Left forelimb (tissue), 1 donor: ENCODE measurements at regions not wholly inside any gene's neighbourhood (a gene's known extent, or its start where the extent isn't known, plus 50 kb on each side); places are given as distances from the start of the nearest gene placed in this dataset.

ENCODE experiments used
- DNase-seq: peaks from one replicate; pipeline ENCODE4 v3.0.0-alpha.2; 2018; ENCODE audit warnings: low spot score

GRCh38 chr9:118577121-118577520 is 792.1 kb downstream of the BRINP1 start:
- DNase-seq, result no peak

GRCh38 chr9:118578467-118578866 is 790.8 kb downstream of the BRINP1 start:
- no peak for DNase-seq

GRCh38 chr9:118583414-118583813 is 785.8 kb downstream of the BRINP1 start:
- no peak for DNase-seq

GRCh38 chr9:118586978-118587377 is 782.3 kb downstream of the BRINP1 start:
- no peak for DNase-seq

GRCh38 chr9:118594428-118594827 is 774.8 kb downstream of the BRINP1 start:
- DNase-seq, result no peak

DNA sequence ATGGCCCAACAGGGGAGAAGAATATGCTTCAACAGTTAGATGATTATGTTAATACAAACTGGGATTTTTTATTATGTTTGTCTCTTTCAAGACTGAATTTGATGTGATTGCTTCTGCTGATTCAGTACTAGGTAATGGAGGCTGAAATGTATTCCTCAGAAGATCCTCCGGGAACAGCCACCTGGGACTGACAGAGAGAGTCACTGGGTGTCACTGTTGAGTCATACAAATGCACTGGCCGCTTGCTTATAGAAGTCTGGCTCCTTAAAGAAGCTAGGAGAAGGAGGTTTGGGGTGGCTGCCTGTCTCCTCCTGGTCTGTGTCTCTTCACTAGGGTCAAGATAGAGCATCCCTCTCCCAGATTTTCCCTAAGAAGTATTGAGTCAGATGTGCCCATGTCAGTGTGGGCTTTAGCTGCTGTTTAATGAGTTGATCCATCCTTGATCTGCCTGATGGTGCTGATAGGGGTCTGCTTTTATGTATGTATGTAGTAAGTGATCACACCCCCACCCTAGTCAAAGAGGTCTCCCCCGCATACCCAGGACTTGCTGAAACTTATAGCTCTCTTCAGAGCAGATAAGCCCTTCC is 773.4 kb downstream of the BRINP1 start:
- DNase-seq, result no peak

GRCh38 chr9:118596374-118597015 is 772.7 kb downstream of the BRINP1 start:
- no peak for DNase-seq

GRCh38 chr9:118606668-118607067 is 762.6 kb downstream of the BRINP1 start:
- DNase-seq, result no peak

GRCh38 chr9:118609355-118610044 is 759.7 kb downstream of the BRINP1 start:
- no peak for DNase-seq

GRCh38 chr9:118612201-118612600 is 757.0 kb downstream of the BRINP1 start:
- DNase-seq, result no peak

GRCh38 chr9:118613996-118614395 is 755.2 kb downstream of the BRINP1 start:
- no peak for DNase-seq

DNA sequence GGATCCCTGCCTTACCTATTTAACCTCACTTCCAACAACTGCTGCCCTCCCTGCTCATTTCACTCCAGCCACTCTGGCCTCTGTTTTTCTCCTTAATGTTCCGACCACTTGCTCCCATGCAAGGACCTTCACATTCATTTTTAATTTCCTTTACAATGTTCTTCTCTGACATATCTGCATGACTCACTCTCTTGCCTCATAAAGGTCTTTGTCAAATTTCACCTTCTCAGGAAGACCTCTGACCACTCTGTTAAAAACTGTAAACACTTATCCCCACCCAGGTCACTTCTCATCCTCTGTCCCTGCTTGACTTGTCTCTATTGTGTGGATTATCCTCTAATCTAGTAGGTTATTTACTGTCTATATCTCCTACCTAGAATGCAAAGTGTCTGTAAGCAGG is 751.2 kb downstream of the BRINP1 start:
- DNase-seq, result no peak

DNA sequence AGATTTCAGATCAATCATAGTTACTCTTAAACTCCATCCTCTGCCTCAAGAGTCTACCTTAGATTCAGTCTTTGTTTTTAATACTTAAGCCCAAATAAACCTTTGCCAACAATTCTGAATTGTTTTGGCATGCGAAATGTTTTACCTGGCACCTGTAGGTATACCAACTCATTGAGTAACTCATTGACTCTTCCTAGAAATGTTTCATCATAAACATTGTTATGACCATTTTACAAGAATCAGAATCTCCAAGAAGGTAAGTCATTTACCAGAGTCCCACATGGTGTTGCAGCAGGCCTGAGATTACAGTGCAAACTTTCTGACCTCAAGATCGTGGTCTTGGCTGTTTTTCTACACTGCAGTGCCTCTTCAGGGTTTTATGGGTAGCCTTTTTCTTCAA is 750.4 kb downstream of the BRINP1 start:
- no peak for DNase-seq

DNA sequence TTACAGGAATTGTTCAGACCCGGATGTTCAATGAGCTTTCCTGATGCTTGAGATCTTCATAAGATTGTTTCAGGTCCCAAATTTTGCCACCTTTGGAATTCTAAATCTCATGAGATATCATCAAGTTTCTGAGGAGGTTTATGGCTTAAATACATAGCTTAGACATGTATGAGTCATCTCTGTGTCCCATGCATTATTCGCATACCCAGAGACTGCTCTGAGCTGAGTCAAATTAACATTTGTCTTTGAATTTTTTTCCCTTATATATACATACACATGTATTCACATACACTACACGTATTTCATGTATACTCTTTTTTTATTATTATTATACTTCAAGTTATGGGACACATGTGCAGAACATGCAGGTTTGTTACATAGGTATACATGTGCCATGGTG is 744.6 kb downstream of the BRINP1 start:
- DNase-seq, result no peak

- DNase-seq, result no peak
Observed at GRCh38 chr9:118630079-118630478, 739.2 kb downstream of the BRINP1 start.

GRCh38 chr9:118630931-118631595 is 738.2 kb downstream of the BRINP1 start:
- no peak for DNase-seq

- no peak for DNase-seq
Observed at GRCh38 chr9:118631956-118632355, 737.3 kb downstream of the BRINP1 start.

GRCh38 chr9:118635416-118635815 is 733.8 kb downstream of the BRINP1 start:
- no peak for DNase-seq

GRCh38 chr9:118637681-118638080 is 731.6 kb downstream of the BRINP1 start:
- DNase-seq, result no peak

DNA sequence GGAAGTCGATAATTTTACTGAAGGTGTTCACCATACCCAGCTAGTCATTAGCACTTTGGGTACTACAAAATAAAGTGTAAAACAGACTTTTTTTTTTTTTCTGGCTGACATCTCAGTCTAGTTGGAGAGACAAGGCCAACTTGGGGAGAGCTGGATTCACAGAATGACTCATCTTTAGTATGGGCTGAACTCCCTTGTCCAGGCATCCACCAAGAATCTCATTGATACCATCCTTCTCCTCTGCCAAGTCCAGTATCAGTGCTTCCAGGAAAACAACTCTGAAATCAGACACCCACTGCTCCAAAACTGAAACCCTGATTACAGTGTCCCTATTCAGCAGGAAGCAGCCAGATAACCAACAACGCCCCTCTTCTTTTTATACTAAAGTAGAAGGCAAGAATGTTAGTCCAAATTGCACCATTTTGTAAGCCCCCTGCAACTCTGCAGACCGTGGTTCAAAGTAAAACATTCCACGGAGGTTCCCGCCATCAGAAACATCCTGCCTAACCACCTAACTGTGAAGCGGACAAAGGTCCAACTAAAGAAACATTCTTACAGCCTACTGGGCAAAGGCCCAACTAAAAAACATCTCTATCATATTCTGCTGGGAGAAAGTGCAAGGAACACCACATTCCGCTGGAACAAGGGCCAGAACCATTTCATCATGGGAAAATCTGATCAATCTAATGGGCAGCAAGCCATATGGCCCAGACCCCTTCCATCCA is 728.2 kb downstream of the BRINP1 start:
- no peak for DNase-seq

DNA sequence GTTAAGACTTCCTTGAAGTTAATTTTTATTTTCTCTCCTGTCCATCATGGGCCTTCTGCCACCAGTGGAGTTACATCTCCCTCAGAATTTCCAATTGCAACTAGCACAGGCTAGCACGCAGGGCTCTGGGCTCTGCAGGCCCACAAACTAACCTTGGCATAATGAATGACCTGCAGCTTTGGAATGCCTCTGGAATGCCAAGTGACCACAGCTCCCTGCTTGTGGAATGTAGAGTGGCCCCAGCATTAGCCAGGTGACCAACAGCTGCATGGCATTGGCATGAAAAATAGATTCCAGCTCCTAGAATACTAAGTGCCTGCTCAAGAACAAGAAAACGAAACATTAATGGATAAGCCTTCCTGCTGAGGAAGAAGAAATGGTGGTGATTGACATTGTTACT is 726.1 kb downstream of the BRINP1 start:
- no peak for DNase-seq

- DNase-seq, result no peak
Observed at GRCh38 chr9:118644066-118644465, 725.2 kb downstream of the BRINP1 start.
